Kidney epithelial cell (primary cell): ENCODE measurements at regions not wholly inside any gene's neighbourhood (a gene's known extent, or its start where the extent isn't known, plus 50 kb on each side); places are given as distances from the start of the nearest gene placed in this dataset.
A peak's percentile ranks its signal among the peaks of the same experiment; 100 is the strongest.
"Not testable (repeated sequence)": the region's sequence is repeated elsewhere in the genome, so short reads cannot be mapped to it uniquely, and the experiment has no call there.

Source experiments
- DNase-seq: peaks from one replicate; pipeline ENCODE4 v3.0.0-alpha.2; 2010; ENCODE audit warnings: low read depth
- H3K27me3 ChIP-seq: 2 replicates; pipeline ENCODE4 v1.6.0; 2011; ENCODE audit warnings: low read length; ENCODE audit not compliant: control insufficient read depth, insufficient read depth
- H3K36me3 ChIP-seq: 2 replicates; pipeline ENCODE4 v1.5.1; 2011; ENCODE audit warnings: low read length; ENCODE audit not compliant: control insufficient read depth, insufficient read depth
- H3K4me3 ChIP-seq: 2 replicates; pipeline ENCODE4 v1.5.1; 2011; ENCODE audit warnings: low read depth, mild to moderate bottlenecking, control low read depth, low read length
- CTCF ChIP-seq: IDR thresholded peaks from 2 replicates; pipeline ENCODE4 v1.5.1; 2011; ENCODE audit warnings: mild to moderate bottlenecking, moderate library complexity, low read length, control low read depth, inconsistent platforms; ENCODE audit not compliant: insufficient read depth, poor library complexity, severe bottlenecking

DNA sequence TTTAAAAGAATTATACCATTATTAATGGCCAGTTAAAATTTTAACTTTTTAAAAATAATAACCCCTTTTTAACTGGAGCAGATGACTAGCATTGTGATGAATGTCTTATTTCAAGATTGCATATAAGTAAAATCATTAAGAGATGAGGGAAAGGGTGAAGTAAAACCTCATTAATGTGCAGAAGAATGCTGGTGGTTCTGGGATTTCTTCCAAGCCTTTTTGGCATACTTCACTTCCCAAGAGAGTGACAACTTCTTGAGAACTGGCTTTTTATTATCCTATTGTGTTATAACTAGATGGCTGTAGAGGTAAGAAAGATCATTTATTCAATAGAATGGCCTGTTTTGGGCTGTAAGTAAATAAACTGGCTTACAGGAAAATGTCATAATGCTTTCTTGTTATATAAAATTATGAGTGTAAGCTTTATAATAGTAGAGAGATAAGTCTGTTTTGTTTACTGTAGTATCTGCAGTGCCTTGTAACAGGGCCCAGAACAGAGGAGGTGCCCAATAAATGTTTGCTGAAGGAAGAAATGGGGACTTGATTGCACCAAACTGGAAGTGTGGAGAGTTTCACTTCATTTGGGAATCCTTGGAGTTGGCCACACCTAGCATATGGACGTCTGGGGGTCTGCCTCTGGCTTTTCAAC, 242.9 kb upstream of the PITX2 start:
- DNase-seq: peak; percentile 41
- Histone ChIP-seq H3K27me3 (no peaks in the 10 kb centered on the region), H3K36me3 (no peaks in the 10 kb centered on the region), H3K4me3 (no peak overlapping the region)
- TF ChIP-seq CTCF: no peak

DNA sequence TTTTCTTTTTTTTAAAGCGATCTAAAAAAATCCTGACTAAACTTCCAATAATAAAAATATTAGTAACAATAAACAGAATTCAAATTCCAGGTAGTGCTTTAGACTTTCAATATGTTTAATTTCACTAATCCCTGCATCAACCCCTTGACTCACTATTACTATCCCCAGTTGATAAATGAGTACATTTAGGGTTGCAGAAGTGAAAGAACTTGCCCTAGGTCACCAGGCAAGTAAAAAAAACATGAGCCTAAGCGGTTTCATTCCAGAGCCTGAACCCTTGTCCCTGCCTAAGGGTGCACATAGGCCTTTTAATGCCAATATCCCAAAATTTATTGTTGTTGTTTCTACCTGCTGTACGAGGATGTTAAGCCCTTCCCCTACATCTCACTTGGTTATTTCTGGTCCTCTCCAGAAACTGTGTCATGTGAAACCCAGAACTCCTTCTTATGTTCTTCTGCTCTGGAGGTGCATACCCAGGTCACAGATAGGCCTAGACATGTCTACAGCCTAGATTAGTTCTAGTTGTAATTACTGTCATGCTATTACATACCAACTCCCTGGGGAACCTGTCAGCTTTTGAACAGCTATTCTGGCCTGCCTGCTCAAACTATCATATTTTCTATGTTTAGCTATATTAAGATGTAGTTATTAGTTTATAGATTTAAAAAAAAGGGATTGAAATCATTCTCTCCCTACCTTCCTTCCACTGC, 244.5 kb upstream of the PITX2 start:
- no peak overlapping the region for H3K4me3 ChIP-seq
- DNase-seq: no peak
- no peaks in the 10 kb centered on the region for H3K36me3 ChIP-seq
- no peak for TF ChIP-seq CTCF
- H3K27me3 ChIP-seq: no peaks in the 10 kb centered on the region

DNA sequence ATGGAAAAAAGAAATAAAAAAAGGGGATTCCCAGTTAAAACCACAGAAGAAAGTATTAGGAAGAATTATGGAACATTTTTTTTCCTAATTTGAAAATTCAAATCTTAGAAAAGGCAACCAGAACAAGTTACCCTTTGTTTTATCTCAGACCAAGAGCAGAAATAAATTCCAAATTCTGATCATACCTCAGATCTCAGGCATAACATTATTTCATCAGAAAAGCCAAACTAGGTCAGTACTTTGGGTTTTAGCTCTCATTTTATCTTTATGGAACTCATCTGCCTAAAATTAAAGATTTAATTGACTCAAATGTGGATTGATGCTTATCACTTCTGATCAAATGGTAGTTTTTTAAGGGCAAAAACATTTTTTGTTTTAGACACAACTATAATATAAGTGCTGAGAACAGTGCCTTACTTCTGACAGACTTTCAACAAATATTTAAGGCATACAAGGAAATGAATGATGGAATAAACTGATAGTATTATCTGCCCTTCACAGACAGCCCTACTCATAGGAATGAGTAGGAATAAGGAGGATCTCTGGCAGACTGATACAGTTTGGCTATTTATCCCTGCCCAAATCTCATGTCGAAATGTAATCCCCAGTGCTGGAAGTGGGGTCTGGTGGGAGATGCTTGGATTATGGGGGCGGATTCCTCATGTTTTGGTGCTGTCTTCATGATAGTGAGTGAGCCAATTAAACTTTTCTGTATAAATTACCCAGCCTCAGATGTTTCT, 245.3 kb upstream of the PITX2 start:
- no peaks in the 10 kb centered on the region for H3K27me3 ChIP-seq
- no peak for TF ChIP-seq CTCF
- no peak for DNase-seq
- H3K4me3 ChIP-seq: no peak overlapping the region
- no peaks in the 10 kb centered on the region for H3K36me3 ChIP-seq

GRCh38 chr4:110869114-110869513, 246.2 kb upstream of the PITX2 start:
- no peak for TF ChIP-seq CTCF
- Histone ChIP-seq H3K4me3 (no peak overlapping the region), H3K27me3 (no peaks in the 10 kb centered on the region), H3K36me3 (no peaks in the 10 kb centered on the region)
- no peak for DNase-seq

- no peak for DNase-seq
- Histone ChIP-seq H3K4me3 (no peak overlapping the region), H3K27me3 (no peaks in the 10 kb centered on the region), H3K36me3 (no peaks in the 10 kb centered on the region)
- no peak for TF ChIP-seq CTCF
These were observed 247.1 kb upstream of the PITX2 start for GRCh38 chr4:110869862-110870572.

GRCh38 chr4:110876214-110876613, 253.3 kb upstream of the PITX2 start:
- not testable (repeated sequence) for H3K4me3 ChIP-seq, DNase-seq, H3K36me3 ChIP-seq, H3K27me3 ChIP-seq
